Activated CD4-positive, alpha-beta T cell treated with anti-CD3 and anti-CD28 coated beads, Interleukin-2, amount 50 U/mL, for 24 hours (primary cell): ENCODE measurements at regions not wholly inside any gene's neighbourhood (a gene's known extent, or its start where the extent isn't known, plus 50 kb on each side); places are given as distances from the start of the nearest gene placed in this dataset.
"Not testable (repeated sequence)": the region's sequence is repeated elsewhere in the genome, so short reads cannot be mapped to it uniquely, and the experiment has no call there.

Source experiments
- DNase-seq, 2 donors: peaks; one replicate each; pipeline ENCODE4 v3.0.0-alpha.2; 2020; ENCODE audit warnings: low read depth in 1 of 2, low spot score in 1 of 2

DNA sequence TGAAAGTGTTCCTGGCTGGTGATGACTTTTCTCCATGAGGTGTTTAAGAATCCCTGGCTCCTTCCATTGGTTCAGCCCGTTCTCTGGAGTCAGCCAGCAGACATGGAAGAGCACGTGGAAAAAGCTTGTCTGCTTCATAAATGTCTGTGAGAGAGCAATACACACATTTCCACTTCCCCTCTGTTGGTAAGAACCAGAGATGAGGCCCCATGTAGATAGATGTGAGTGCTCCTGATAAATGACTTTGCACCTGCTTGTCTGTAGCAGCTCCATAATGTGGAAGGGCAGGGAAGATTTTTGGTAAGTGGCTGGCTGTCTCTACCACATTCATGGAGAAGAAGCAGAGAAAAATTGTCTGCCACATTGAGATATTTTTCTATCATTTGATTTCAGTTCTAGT, 325.8 kb downstream of the LMO7 start:
- DNase-seq: no peak

DNA sequence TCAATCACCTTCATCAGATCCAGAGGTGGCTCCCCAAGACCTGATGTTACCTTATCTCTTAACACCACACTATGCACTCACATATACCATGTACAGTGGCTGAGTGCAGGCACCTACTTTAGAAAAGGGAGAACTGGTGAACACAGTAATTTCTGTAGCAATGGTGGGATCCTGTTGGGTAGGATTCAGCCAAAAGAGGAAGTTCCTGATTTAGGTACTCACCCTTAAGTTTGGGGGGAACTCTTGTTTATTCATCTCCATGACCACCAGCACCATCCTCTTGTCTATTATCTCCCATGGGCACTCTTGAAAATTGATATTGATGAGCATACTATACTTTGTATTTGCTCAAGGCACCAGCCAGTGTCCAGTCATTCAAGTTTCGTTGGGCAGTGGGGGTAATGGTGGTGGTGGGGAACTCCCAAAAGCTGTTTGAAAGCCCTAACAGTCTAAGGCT, 324.4 kb downstream of the LMO7 start:
- DNase-seq: no peak

GRCh38 chr13:75959861-75960481, 323.8 kb downstream of the LMO7 start:
- DNase-seq: no peak

DNA sequence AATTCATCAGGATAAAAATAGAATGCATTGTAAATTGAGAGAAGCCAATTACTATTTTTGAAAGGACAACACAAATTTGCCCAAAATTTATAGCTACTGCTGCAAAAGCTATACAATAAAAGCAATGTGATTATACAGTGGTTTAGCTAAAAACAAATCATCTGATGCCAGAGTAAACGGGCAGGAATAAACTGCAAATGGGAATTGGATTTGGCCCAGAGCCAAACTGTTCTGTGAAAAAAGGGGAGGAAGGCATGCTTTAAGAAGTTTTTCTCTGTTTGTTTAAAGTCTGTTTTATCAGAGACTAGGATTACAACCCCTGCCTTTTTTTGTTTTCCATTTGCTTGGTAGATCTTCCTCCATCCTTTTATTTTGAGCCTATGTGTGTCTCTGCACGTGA, 317.5 kb downstream of the LMO7 start:
- not testable (repeated sequence) for DNase-seq

DNA sequence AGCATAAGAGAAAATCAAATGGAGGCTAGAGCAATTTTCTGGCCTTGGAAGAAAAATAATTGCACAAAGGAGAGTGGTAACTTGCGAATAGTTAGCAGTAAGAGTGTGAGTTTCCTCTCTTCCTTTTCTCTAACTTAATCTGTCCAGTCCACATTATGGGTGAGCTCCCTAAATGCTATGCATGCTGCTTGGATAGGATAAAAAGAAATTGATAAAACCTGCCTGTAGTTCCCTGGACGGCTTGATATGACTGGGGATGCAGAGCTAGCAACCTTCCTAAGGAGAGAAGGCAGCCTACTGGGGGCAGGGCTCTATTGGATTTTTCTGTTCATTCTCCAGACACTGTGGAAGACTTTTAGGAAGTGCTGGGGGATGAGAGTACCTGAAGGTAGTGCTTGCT, 311.3 kb downstream of the LMO7 start:
- no peak for DNase-seq

DNA sequence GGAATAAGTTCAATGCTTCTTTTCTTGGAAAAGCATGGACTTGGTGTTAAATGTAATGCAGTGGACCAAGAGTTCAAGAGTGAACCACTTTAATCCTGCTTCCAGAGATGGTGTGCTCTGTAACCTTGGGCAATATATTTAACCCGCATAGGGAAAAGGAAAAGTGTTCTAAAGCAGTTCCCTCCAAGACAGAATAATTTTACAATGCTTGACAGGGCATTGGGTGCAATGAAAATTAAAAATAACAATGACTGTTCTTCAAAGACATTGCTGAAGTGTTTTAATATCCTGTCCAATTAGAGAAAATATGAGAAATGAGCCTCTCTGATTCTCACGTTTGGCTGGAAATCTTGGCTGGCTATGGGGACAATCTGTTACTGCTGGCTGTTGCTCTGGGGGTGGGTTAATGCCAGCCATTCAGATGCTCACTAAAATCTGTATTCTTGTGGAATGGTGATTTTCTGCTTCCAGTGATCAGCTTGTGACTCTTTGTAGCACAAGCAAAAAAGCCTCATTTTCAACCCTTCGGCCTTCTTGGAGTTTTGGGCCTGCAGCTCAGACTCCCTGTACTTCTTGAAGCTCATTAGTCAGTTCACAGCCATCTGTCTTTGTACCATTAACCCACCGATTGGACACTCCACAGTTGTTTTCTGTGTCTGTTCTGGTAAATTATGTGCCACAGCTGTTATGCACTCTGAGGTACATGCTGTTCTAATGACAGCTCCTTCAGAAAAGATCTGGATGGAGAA, 310.6 kb downstream of the LMO7 start:
- no peak for DNase-seq

- DNase-seq: no peak
Observed at GRCh38 chr13:75945841-75946482, 309.8 kb downstream of the LMO7 start.

- no peak for DNase-seq
Observed at GRCh38 chr13:75938811-75939560, 302.9 kb downstream of the LMO7 start.

DNA sequence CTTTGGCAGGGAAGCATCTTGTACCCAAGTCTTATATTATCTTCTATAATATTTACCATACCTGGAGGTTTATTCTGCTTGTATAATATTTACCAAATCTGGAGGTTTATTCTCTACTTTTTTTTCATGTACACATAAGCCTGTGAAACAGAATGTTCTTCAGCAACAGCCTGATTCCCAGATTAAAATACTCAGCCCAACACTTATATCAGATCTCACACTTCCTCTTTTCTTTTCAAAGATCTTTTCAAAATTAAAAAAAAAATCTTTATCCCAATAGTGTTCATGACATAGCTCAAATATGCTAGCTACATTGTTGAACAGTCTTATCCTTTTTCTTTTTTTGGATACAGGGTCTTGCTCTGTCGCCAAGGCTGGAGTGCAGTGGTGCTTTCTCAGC, 300.7 kb downstream of the LMO7 start:
- no peak for DNase-seq

- no peak for DNase-seq
Observed at GRCh38 chr13:75935805-75936204, 299.7 kb downstream of the LMO7 start.

GRCh38 chr13:75934889-75935288, 298.8 kb downstream of the LMO7 start:
- DNase-seq: no peak

GRCh38 chr13:75932636-75933035, 296.5 kb downstream of the LMO7 start:
- no peak for DNase-seq

GRCh38 chr13:75931116-75931515, 295.0 kb downstream of the LMO7 start:
- no peak for DNase-seq

- no peak for DNase-seq
Observed at GRCh38 chr13:75929076-75929475, 292.9 kb downstream of the LMO7 start.

- no peak for DNase-seq
Observed at GRCh38 chr13:75927183-75927669, 291.1 kb downstream of the LMO7 start.

GRCh38 chr13:75920536-75920935, 284.4 kb downstream of the LMO7 start:
- no peak for DNase-seq

DNA sequence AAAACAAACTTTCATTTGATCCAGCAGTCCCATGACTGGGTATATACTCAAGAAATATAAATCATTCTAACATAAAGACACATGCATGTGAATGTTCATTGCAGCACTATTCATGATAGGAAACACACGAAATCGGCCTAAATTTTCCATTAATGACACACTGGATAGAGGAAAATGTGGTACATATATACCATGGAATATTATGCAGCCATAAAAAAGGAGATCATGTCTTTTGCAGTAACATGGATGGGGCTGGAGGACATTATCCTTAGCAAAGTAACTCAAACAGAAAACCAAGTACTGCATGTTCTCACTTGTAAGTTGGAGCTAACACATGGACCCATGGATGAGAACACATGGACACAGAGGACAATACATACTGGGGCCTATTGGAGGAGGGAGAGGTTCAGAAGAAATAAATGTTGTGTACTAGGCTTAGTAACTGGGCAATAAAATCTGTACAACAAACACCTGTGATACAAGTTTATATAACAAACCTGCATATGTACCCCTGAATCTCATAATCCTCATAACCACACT, 283.6 kb downstream of the LMO7 start:
- DNase-seq: no peak

DNA sequence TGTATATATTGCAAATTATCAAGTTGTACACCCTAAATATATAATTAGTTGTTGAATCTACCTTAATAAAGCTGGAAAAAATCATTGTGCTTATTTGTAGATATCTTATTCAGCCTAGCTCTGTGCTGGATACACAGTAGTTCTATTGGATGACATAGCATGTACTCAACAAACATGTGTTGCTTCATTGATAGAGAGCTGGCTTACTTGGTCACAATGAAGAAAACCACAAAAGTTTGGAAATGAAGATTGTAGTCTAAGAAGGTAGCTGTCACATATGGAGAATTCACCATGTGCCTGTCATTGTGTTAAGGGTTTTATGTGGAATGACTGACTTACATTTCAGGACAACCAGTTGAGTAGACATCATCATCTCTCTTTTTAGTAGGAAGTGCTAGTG, 278.9 kb downstream of the LMO7 start:
- DNase-seq: no peak

- DNase-seq: no peak
Observed at GRCh38 chr13:75913925-75914324, 277.8 kb downstream of the LMO7 start.

DNA sequence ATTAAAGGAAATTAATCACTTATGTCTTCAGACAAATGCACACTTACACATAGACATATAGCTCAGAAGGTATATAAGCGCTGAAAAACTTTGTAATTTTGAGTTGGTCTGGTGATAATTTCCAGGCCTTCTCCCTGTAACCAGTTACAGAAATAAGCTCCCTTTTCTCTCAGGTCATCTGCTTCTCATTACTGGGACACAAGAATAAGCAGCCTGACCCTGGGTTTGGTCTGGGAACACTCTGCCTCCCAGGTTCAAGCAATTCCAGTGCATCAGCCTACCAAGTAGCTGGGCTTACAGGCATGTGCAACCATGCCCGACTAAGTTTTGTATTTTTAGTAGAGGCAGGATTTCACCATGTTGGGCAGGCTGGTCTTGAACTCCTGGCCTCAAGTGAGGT, 274.5 kb downstream of the LMO7 start:
- DNase-seq: no peak
